ENCODE measurements at regions not wholly inside any gene's neighbourhood (a gene's known extent, or its start where the extent isn't known, plus 50 kb on each side); places are given as distances from the start of the nearest gene placed in this dataset.

- POLR2A ChIA-PET: no interaction called here
- no peak for TF ChIP-seq ZNF366 (tag by site-specific recombination; conservative IDR thresholded peaks at IDR 0.05)
- no peak for TF ChIP-seq PRDM4 (tag by site-specific recombination; IDR thresholded peaks at IDR 0.05)
- no peak for TF ChIP-seq INSM2 (tag by site-specific recombination; IDR thresholded peaks at IDR 0.05)
- no peak for TF ChIP-seq ZBTB1 (tag by site-specific recombination; IDR thresholded peaks at IDR 0.05)
- no peak for TF ChIP-seq ZNF398 (tag by site-specific recombination; IDR thresholded peaks at IDR 0.05)
- TF ChIP-seq ZNF416 (tag by site-specific recombination; IDR thresholded peaks at IDR 0.05): no peak
- TF ChIP-seq REPIN1 (tag by site-specific recombination; IDR thresholded peaks at IDR 0.05; ENCODE audit: low read depth): no peak
- TF ChIP-seq ZNF433 (tag by site-specific recombination; IDR thresholded peaks at IDR 0.05; ENCODE audit: low read depth): no peak
- no peak for TF ChIP-seq ZNF426 (tag by site-specific recombination; IDR thresholded peaks at IDR 0.05)
- TF ChIP-seq ZNF280C (tag by site-specific recombination; IDR thresholded peaks at IDR 0.05): no peak
- no peak for TF ChIP-seq ZSCAN16 (tag by site-specific recombination; IDR thresholded peaks at IDR 0.05)
- TF ChIP-seq ZNF202 (tag by site-specific recombination; IDR thresholded peaks at IDR 0.05; ENCODE audit: borderline replicate concordance): no peak
- no peaks in the 10 kb centered on the region for H3K4me1 ChIP-seq (ENCODE audit: control insufficient read depth, insufficient read depth, low read length)
- no peaks in the 10 kb centered on the region for H3K36me3 ChIP-seq (ENCODE audit: control insufficient read depth in 2 of 2, insufficient read depth in 1 of 2, low read length in 2 of 2)
- CTCF ChIA-PET: no interaction called here
- H3K27ac ChIP-seq (ENCODE audit: extremely low read depth, low read depth, low read length): no peak overlapping the region
- no peaks in the 10 kb centered on the region for H3K9me3 ChIP-seq (ENCODE audit: control insufficient read depth, insufficient read depth, low read depth, low read length)
- H3K4me3 ChIP-seq (ENCODE audit: low read depth, low read length): no peak overlapping the region
These were observed 291.3 kb downstream of the GUCY2F start for GRCh38 chrX:109190542-109190941.

GRCh38 chrX:109187473-109188168, 294.3 kb downstream of the GUCY2F start:
- ChIA-PET POLR2A (no interaction called here), CTCF (no interaction called here)
- Histone ChIP-seq H3K36me3 (ENCODE audit: control insufficient read depth in 2 of 2, insufficient read depth in 1 of 2, low read length in 2 of 2) (no peaks in the 10 kb centered on the region), H3K9me3 (ENCODE audit: control insufficient read depth, insufficient read depth, low read depth, low read length) (no peaks in the 10 kb centered on the region), H3K4me3 (ENCODE audit: low read depth, low read length) (no peak overlapping the region), H3K27ac (ENCODE audit: extremely low read depth, low read depth, low read length) (no peak overlapping the region), H3K4me1 (ENCODE audit: control insufficient read depth, insufficient read depth, low read length) (no peaks in the 10 kb centered on the region)
- TF ChIP-seq ZNF266 (tag by site-specific recombination; IDR thresholded peaks at IDR 0.05; ENCODE audit: low read depth): no peak
- TF ChIP-seq ZNF544 (tag by site-specific recombination; IDR thresholded peaks at IDR 0.05): no peak
- TF ChIP-seq ZNF501 (tag by site-specific recombination; IDR thresholded peaks at IDR 0.05): no peak
- no peak for TF ChIP-seq ZNF341 (tag by site-specific recombination; IDR thresholded peaks at IDR 0.05; ENCODE audit: low read depth)
- TF ChIP-seq ZNF248 (tag by site-specific recombination; IDR thresholded peaks at IDR 0.05): no peak
- TF ChIP-seq ZNF777 (tag by site-specific recombination; IDR thresholded peaks at IDR 0.05; ENCODE audit: borderline replicate concordance): no peak
- TF ChIP-seq ZNF423 (tag by site-specific recombination; IDR thresholded peaks at IDR 0.05): no peak
- no peak for TF ChIP-seq SP3 (tag by site-specific recombination; IDR thresholded peaks at IDR 0.05)
- TF ChIP-seq ZNF600 (tag by site-specific recombination; IDR thresholded peaks at IDR 0.05): no peak
- no peak for TF ChIP-seq PRDM6 (tag by site-specific recombination; IDR thresholded peaks at IDR 0.05)
- TF ChIP-seq OVOL3 (tag by site-specific recombination; IDR thresholded peaks at IDR 0.05): no peak
- no peak for TF ChIP-seq ZNF624 (tag by site-specific recombination; IDR thresholded peaks at IDR 0.05)

All from HEK293 (cell line).